CD14-positive monocyte (primary cell): ENCODE measurements at regions not wholly inside any gene's neighbourhood (a gene's known extent, or its start where the extent isn't known, plus 50 kb on each side); places are given as distances from the start of the nearest gene placed in this dataset.

Experiments
- DNase-seq, 3 donors: peaks; one replicate each; pipeline ENCODE4 v3.0.0-alpha.2; 2011 to 2022
- H2AFZ ChIP-seq: 2 replicates; pipeline ENCODE4 v1.6.0; 2012; ENCODE audit warnings: mild to moderate bottlenecking, low read depth, low read length, inconsistent platforms; ENCODE audit not compliant: insufficient read depth, poor library complexity, severe bottlenecking
- H3K27ac ChIP-seq, 2 donors: 1 replicate in 1 of 2; 2 replicates in 1 of 2; pipeline ENCODE4 v1.5.1; 2012 to 2013; ENCODE audit warnings: low read length in 2 of 2, control low read depth in 1 of 2, inconsistent platforms in 1 of 2, low read depth in 1 of 2, mild to moderate bottlenecking in 1 of 2
- H3K27me3 ChIP-seq, 2 donors: one replicate each; pipeline versions ENCODE4 v1.6.0 to v1.6.1; 2011 to 2013; ENCODE audit warnings: low read length in 2 of 2; ENCODE audit not compliant: control insufficient read depth in 2 of 2, insufficient read depth in 2 of 2
- H3K36me3 ChIP-seq, 2 donors: replicated peaks in 1 of 2; 1 replicate in 1 of 2; 2 replicates in 1 of 2; pipeline versions ENCODE4 v1.5.1 to v1.6.1; 2012 to 2013; ENCODE audit warnings: low read length in 2 of 2, control low read depth in 1 of 2, inconsistent platforms in 1 of 2, mild to moderate bottlenecking in 1 of 2; ENCODE audit not compliant: insufficient read depth in 2 of 2, control insufficient read depth in 1 of 2
- H3K4me1 ChIP-seq, 2 donors: 1 replicate in 1 of 2; 2 replicates in 1 of 2; pipeline versions ENCODE4 v1.5.1 to v1.6.1; 2012 to 2013; ENCODE audit warnings: low read length in 2 of 2, control low read depth in 1 of 2, inconsistent platforms in 1 of 2, mild to moderate bottlenecking in 1 of 2, moderate library complexity in 1 of 2; ENCODE audit not compliant: insufficient read depth in 2 of 2, control insufficient read depth in 1 of 2
- H3K4me2 ChIP-seq: replicated peaks from 2 replicates; pipeline ENCODE3; 2012; ENCODE audit warnings: low read length, moderate library complexity, mild to moderate bottlenecking; ENCODE audit not compliant: poor library complexity, severe bottlenecking; ENCODE audit errors: extremely low read depth
- H3K4me3 ChIP-seq, 3 experiments: fragments of 200-600 bp in 1 of 3; sonication (generic) in 1 of 3; replicated peaks in 1 of 3; 1 replicate in 2 of 3; 2 replicates in 1 of 3; pipeline ENCODE4 v1.5.1; 2011 to 2013; ENCODE audit warnings: low read length in 3 of 3, mild to moderate bottlenecking in 3 of 3, control low read depth in 2 of 3, low read depth in 2 of 3, inconsistent platforms in 1 of 3, moderate library complexity in 1 of 3
- H3K79me2 ChIP-seq: 2 replicates; pipeline ENCODE4 v1.6.0; 2012; ENCODE audit warnings: mild to moderate bottlenecking, control low read depth, inconsistent platforms, low read length, moderate library complexity; ENCODE audit not compliant: insufficient read depth
- H3K9ac ChIP-seq: 2 replicates; pipeline ENCODE4 v1.6.0; 2017; ENCODE audit warnings: low read length, mild to moderate bottlenecking; ENCODE audit not compliant: insufficient read depth, poor library complexity, severe bottlenecking
- H3K9me3 ChIP-seq, 2 donors: replicated peaks in 1 of 2; 1 replicate in 1 of 2; 2 replicates in 1 of 2; pipeline versions ENCODE4 v1.5.1 to v1.6.1; 2012 to 2013; ENCODE audit warnings: low read length in 2 of 2, control low read depth in 1 of 2; ENCODE audit not compliant: control insufficient read depth in 1 of 2, insufficient read depth in 1 of 2
- H4K20me1 ChIP-seq: 2 replicates; pipeline ENCODE4 v1.6.0; 2012; ENCODE audit warnings: mild to moderate bottlenecking, low read length, control low read depth, moderate library complexity; ENCODE audit not compliant: insufficient read depth
- H3K27ac Mint-ChIP-seq, 7 donors: one replicate each; pipeline ENCODE4 v1.8.0; 2020; ENCODE audit warnings: mild to moderate bottlenecking in 7 of 7, mixed read lengths in 7 of 7, moderate library complexity in 6 of 7, inconsistent platforms in 2 of 7
- H3K27me3 Mint-ChIP-seq, 3 donors: one replicate each; pipeline ENCODE4 v1.8.0; 2021 to 2022; ENCODE audit warnings: low read depth in 3 of 3, mild to moderate bottlenecking in 3 of 3, mixed read lengths in 3 of 3, moderate library complexity in 3 of 3, inconsistent platforms in 1 of 3
- H3K36me3 Mint-ChIP-seq, 2 donors: one replicate each; pipeline ENCODE4 v1.8.0; 2020; ENCODE audit warnings: mixed read lengths in 2 of 2, inconsistent platforms in 1 of 2, mild to moderate bottlenecking in 1 of 2
- H3K4me1 Mint-ChIP-seq: one replicate; pipeline ENCODE4 v1.8.0; 2020; ENCODE audit warnings: mild to moderate bottlenecking, mixed read lengths
- H3K4me3 Mint-ChIP-seq, 2 donors: one replicate each; pipeline ENCODE4 v1.8.0; 2020; ENCODE audit warnings: mild to moderate bottlenecking in 2 of 2, mixed read lengths in 2 of 2, moderate library complexity in 1 of 2
- H3K9me3 Mint-ChIP-seq, 7 donors: one replicate each; pipeline ENCODE4 v1.8.0; 2020 to 2022; ENCODE audit warnings: mixed read lengths in 7 of 7, mild to moderate bottlenecking in 6 of 7, moderate library complexity in 6 of 7, inconsistent platforms in 2 of 7
- CTCF ChIP-seq: fragments of 200-600 bp; IDR thresholded peaks from one replicate; pipeline ENCODE4 v1.8.0; 2022; ENCODE audit warnings: antibody characterized with exemption, mild to moderate bottlenecking
- WGBS: methylation state at CpG from one replicate; pipeline ENCODE4 v1.1.5; 2013; ENCODE audit warnings: missing lambda C conversion rate; ENCODE audit not compliant: insufficient coverage; 5-methylcytosine and 5-hydroxymethylcytosine counted together
- intact Hi-C, 2 donors: fragments of 100-400 bp; cut with micrococcal nuclease; formaldehyde crosslinking; loops; one replicate each; pipeline versions ENCODE4 v1.15.0 to v1.15.1; 2023

GRCh38 chr9:131807144-131807983, 67.5 kb upstream of the RAPGEF1 start:
- Histone ChIP-seq H3K36me3 (no peaks in the 10 kb centered on the region), H3K27ac (no peak overlapping the region), H3K4me1 (no peaks in the 10 kb centered on the region), H3K79me2 (no peaks in the 10 kb centered on the region), H2AFZ (no peak overlapping the region), H4K20me1 (no peaks in the 10 kb centered on the region), H3K27me3 (peaks cover 0 to 5% of the 10 kb centered on the region in 2 donors), H3K9me3 (no peaks in the 10 kb centered on the region), H3K4me2 (no peak overlapping the region), H3K4me3 (no peak overlapping the region), H3K9ac (no peak overlapping the region)
- H3K27me3 Mint-ChIP-seq: peaks cover 4 to 33% (median 15%) of the 10 kb centered on the region in 3 donors
- H3K36me3 Mint-ChIP-seq: no peaks in the 10 kb centered on the region
- DNase-seq: no peak
- intact Hi-C loops: no loop called here
- no peak overlapping the region for H3K27ac Mint-ChIP-seq
- H3K4me1 Mint-ChIP-seq: no peaks in the 10 kb centered on the region
- no peak overlapping the region for H3K4me3 Mint-ChIP-seq
- 10% methylated on average over 4 of the region's 19 CpGs for WGBS
- peaks cover 0 to 3% (median 0%) of the 10 kb centered on the region in 7 donors for H3K9me3 Mint-ChIP-seq
- no peak for TF ChIP-seq CTCF

GRCh38 chr9:131805803-131806202, 65.9 kb upstream of the RAPGEF1 start:
- no peak overlapping the region for H3K4me3 Mint-ChIP-seq
- 82% methylated on average over 4 of the region's 8 CpGs for whole genome bisulfite sequencing
- H3K9me3 Mint-ChIP-seq: peaks cover 0 to 2% (median 0%) of the 10 kb centered on the region in 7 donors
- Histone ChIP-seq H3K4me1 (no peaks in the 10 kb centered on the region), H3K36me3 (no peaks in the 10 kb centered on the region), H2AFZ (no peak overlapping the region), H3K4me3 (no peak overlapping the region), H3K4me2 (no peak overlapping the region), H3K9me3 (no peaks in the 10 kb centered on the region), H4K20me1 (no peaks in the 10 kb centered on the region), H3K27me3 (peaks cover 0 to 5% of the 10 kb centered on the region in 2 donors), H3K9ac (no peak overlapping the region), H3K27ac (no peak overlapping the region), H3K79me2 (no peaks in the 10 kb centered on the region)
- H3K27ac Mint-ChIP-seq: no peak overlapping the region
- peaks cover 2 to 32% (median 15%) of the 10 kb centered on the region in 3 donors for H3K27me3 Mint-ChIP-seq
- intact Hi-C loops: no loop called here
- no peak for DNase-seq
- no peaks in the 10 kb centered on the region for H3K4me1 Mint-ChIP-seq
- H3K36me3 Mint-ChIP-seq: no peaks in the 10 kb centered on the region
- TF ChIP-seq CTCF: no peak
